ENCODE measurements at regions not wholly inside any gene's neighbourhood (a gene's known extent, or its start where the extent isn't known, plus 50 kb on each side); places are given as distances from the start of the nearest gene placed in this dataset.

GRCh38 chr16:26692658-26693057 is 374.1 kb upstream of the C16orf82 start:
- intact Hi-C loops (cut with micrococcal nuclease) (no loop called here), in situ Hi-C loops (cut with MboI) (no loop called here)
- DNase-seq (ENCODE audit: extremely low read depth in 1 of 4, low spot score in 3 of 4) (no peak), FAIRE-seq (no peak), ATAC-seq (no peak)
- no TSS peak for BruUV-seq (replicated peaks)
- no peak overlapping the region for H3K9ac ChIP-seq (ENCODE audit: insufficient read depth in 1 of 2, low read depth in 2 of 2, low read length in 2 of 2)
- H3K4me1 ChIP-seq (replicated peaks in 1 of 2; ENCODE audit: control insufficient read depth in 2 of 2, insufficient read depth in 2 of 2, low read length in 2 of 2): no peaks in the 10 kb centered on the region
- WGBS (ENCODE audit: insufficient coverage, low coverage, missing lambda C conversion rate): 6% methylated on average over 1 of the region's 1 CpG
- H3K27ac ChIP-seq (ENCODE audit: extremely low read depth, low read depth, low read length): no peak overlapping the region
- H4K20me1 ChIP-seq (replicated peaks; ENCODE audit: control insufficient read depth, insufficient read depth, low read length): no peaks in the 10 kb centered on the region
- TF ChIP-seq ZNF592 (IDR thresholded peaks at IDR 0.05) (no peak), HBP1 (CRISPR knock-in tag; IDR thresholded peaks at IDR 0.05) (no peak), ZBTB5 (IDR thresholded peaks at IDR 0.05) (no peak), MEIS2 (IDR thresholded peaks at IDR 0.05; ENCODE audit: partially characterized antibody) (no peak), ZMIZ1 (IDR thresholded peaks at IDR 0.05; ENCODE audit: low read depth in 2 of 2, low read length in 2 of 2) (no peak), ZNF41 (CRISPR knock-in tag; conservative IDR thresholded peaks at IDR 0.05) (no peak), TAF1 (IDR thresholded peaks at IDR 0.05; ENCODE audit: control insufficient read depth, extremely low read depth, insufficient read depth, low read length, severe bottlenecking) (no peak), CXXC5 (CRISPR knock-in tag; IDR thresholded peaks at IDR 0.05) (no peak), ZBTB9 (CRISPR knock-in tag; IDR thresholded peaks at IDR 0.05) (no peak)
- H2AFZ ChIP-seq (ENCODE audit: low read depth, low read length): no peak overlapping the region
- H3K79me2 ChIP-seq (ENCODE audit: control insufficient read depth, insufficient read depth, low read length): no peaks in the 10 kb centered on the region
- H3K4me2 ChIP-seq (ENCODE audit: insufficient read depth, low read length): no peak overlapping the region
- H3K9me1 ChIP-seq (ENCODE audit: control insufficient read depth, insufficient read depth, low read length): no peaks in the 10 kb centered on the region
- no peak overlapping the region for H3K4me3 ChIP-seq
- ChIA-PET POLR2A (interaction anchor here (0.6 kb wide), 1 partner anchor 714 kb away, joined by 3 read pairs; no protein-coding TSS in a partner anchor), CTCF (ENCODE audit: low intra/inter-chr PET ratio) (no interaction called here)
- H3K36me3 ChIP-seq (ENCODE audit: control insufficient read depth, insufficient read depth, low read length): no peaks in the 10 kb centered on the region
- H3K9me3 ChIP-seq (replicated peaks; ENCODE audit: control insufficient read depth, insufficient read depth, low read depth, low read length): no peaks in the 10 kb centered on the region
- H3K27me3 ChIP-seq (ENCODE audit: control insufficient read depth in 2 of 2, insufficient read depth in 2 of 2, low read length in 2 of 2): peaks cover 0 to 6% of the 10 kb centered on the region in 2 experiments; a peak in 1 of 5 replicates
